K562 (cell line): ENCODE measurements at regions not wholly inside any gene's neighbourhood (a gene's known extent, or its start where the extent isn't known, plus 50 kb on each side); places are given as distances from the start of the nearest gene placed in this dataset.

ENCODE experiments used
- EZH2 ChIP-seq: IDR thresholded peaks from 2 replicates; pipeline ENCODE4 v1.6.1; 2012; ENCODE audit warnings: low read depth, mild to moderate bottlenecking, inconsistent platforms, low read length, borderline replicate concordance
- GABPA ChIP-seq: fragments of 200-800 bp; sonication (Bioruptor generic); conservative IDR thresholded peaks from 2 replicates; pipeline ENCODE4 v1.6.1; 2016; ENCODE audit warnings: low read depth, missing genetic modification characterization, missing compliant biosample characterization
- HOXB6 ChIP-seq: fragments of 250-450 bp; sonication (Bioruptor Pico); IDR thresholded peaks from 2 replicates; pipeline ENCODE4 v1.5.1; 2022; ENCODE audit warnings: mild to moderate bottlenecking, borderline replicate concordance
- MAX ChIP-seq: sonication (generic); formaldehyde crosslinking; IDR thresholded peaks from 2 replicates; pipeline ENCODE4 v1.9.0; 2022; ENCODE audit warnings: mild to moderate bottlenecking, missing genetic modification reagents
- NR1H2 ChIP-seq: sonication (generic); formaldehyde crosslinking; IDR thresholded peaks from 2 replicates; pipeline ENCODE4 v1.4.0; 2020; ENCODE audit warnings: mild to moderate bottlenecking, missing genetic modification reagents
- POLR2A ChIP-seq: fragments of 450-650 bp; conservative IDR thresholded peaks from 2 replicates; pipeline ENCODE4 v1.6.1; 2016
- XRCC5 ChIP-seq: fragments of 200-400 bp; formaldehyde crosslinking; IDR thresholded peaks from 2 replicates; pipeline ENCODE4 v1.6.1; 2017; ENCODE audit warnings: low read depth, mild to moderate bottlenecking, low read length
- YY1 ChIP-seq, 3 experiments: IDR thresholded peaks; 2 replicates each; pipeline ENCODE4 v1.6.1; 2011; ENCODE audit warnings: low read length in 2 of 3, mild to moderate bottlenecking in 2 of 3, moderate library complexity in 2 of 3, borderline replicate concordance in 1 of 3, control low read depth in 1 of 3, low read depth in 1 of 3; ENCODE audit not compliant: insufficient read depth in 3 of 3, insufficient replicate concordance in 2 of 3, control insufficient read depth in 1 of 3, insufficient read length in 1 of 3; ENCODE audit errors: extremely low read depth in 1 of 3
- ZFP30 ChIP-seq: fragments of 250-450 bp; sonication (Bioruptor Pico); IDR thresholded peaks from 2 replicates; pipeline ENCODE4 v1.8.0; 2022; ENCODE audit warnings: moderate library complexity, mild to moderate bottlenecking, inconsistent platforms, borderline replicate concordance
- TF ChIP-seq, protein P1 (sequence below): conservative IDR thresholded peaks from 2 replicates; pipeline ENCODE4 v1.6.1; 2011; ENCODE audit warnings: low read depth, mild to moderate bottlenecking, low read length; ENCODE audit not compliant: control insufficient read depth
- TF ChIP-seq, protein P2 (sequence below): fragments of 450-650 bp; formaldehyde crosslinking; IDR thresholded peaks from 2 replicates; pipeline ENCODE4 v1.4.0; 2022; ENCODE audit warnings: missing genetic modification characterization
- TF ChIP-seq, protein P3 (sequence below): fragments of 250-450 bp; sonication (Bioruptor Pico); IDR thresholded peaks from 2 replicates; pipeline ENCODE4 v1.4.0; 2020
- TF ChIP-seq, protein P4 (sequence below): fragments of 450-650 bp; formaldehyde crosslinking; IDR thresholded peaks from 2 replicates; pipeline ENCODE4 v1.4.0; 2020; ENCODE audit warnings: mild to moderate bottlenecking

DNA sequence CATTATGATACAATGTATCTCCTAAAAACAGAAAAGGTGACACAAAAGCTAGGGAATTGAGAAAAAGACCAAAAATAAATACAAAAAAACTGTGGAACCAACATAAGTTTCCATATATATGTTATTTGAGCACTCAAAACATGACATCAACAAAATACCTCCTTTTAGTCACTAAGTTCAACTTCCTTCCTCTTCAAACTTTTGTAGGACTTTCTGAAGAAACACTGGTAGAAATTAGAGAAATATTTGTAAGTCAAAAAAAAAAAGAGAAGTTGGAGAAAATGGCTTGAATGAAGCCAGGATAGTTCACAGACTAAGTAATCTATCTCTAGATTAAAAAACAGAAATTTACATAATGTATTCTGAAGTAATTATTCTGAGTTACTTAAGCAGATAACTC, 208.4 kb upstream of the ALCAM start:
- no peak for TF ChIP-seq EZH2
- TF ChIP-seq GABPA: no peak
- TF ChIP-seq HOXB6: no peak
- TF ChIP-seq, protein P1, sequence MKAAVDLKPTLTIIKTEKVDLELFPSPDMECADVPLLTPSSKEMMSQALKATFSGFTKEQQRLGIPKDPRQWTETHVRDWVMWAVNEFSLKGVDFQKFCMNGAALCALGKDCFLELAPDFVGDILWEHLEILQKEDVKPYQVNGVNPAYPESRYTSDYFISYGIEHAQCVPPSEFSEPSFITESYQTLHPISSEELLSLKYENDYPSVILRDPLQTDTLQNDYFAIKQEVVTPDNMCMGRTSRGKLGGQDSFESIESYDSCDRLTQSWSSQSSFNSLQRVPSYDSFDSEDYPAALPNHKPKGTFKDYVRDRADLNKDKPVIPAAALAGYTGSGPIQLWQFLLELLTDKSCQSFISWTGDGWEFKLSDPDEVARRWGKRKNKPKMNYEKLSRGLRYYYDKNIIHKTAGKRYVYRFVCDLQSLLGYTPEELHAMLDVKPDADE: no peak
- TF ChIP-seq, protein P2, sequence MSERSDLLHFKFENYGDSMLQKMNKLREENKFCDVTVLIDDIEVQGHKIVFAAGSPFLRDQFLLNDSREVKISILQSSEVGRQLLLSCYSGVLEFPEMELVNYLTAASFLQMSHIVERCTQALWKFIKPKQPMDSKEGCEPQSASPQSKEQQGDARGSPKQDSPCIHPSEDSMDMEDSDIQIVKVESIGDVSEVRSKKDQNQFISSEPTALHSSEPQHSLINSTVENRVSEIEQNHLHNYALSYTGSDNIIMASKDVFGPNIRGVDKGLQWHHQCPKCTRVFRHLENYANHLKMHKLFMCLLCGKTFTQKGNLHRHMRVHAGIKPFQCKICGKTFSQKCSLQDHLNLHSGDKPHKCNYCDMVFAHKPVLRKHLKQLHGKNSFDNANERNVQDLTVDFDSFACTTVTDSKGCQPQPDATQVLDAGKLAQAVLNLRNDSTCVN (CRISPR knock-in tag): no peak
- TF ChIP-seq, protein P3, sequence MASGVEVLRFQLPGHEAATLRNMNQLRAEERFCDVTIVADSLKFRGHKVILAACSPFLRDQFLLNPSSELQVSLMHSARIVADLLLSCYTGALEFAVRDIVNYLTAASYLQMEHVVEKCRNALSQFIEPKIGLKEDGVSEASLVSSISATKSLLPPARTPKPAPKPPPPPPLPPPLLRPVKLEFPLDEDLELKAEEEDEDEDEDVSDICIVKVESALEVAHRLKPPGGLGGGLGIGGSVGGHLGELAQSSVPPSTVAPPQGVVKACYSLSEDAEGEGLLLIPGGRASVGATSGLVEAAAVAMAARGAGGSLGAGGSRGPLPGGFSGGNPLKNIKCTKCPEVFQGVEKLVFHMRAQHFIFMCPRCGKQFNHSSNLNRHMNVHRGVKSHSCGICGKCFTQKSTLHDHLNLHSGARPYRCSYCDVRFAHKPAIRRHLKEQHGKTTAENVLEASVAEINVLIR (CRISPR knock-in tag): no peak
- TF ChIP-seq NR1H2 (CRISPR knock-in tag): no peak
- no peak for TF ChIP-seq YY1 (IDR thresholded peaks at IDR 0.05; ENCODE audit: borderline replicate concordance in 1 of 3, control insufficient read depth in 1 of 3, extremely low read depth in 1 of 3, insufficient read depth in 3 of 3, insufficient read length in 1 of 3, insufficient replicate concordance in 2 of 3, low read depth in 1 of 3, low read length in 2 of 3)
- TF ChIP-seq XRCC5: no peak
- no peak for TF ChIP-seq MAX (CRISPR knock-in tag)
- TF ChIP-seq ZFP30 (CRISPR knock-in tag): no peak
- TF ChIP-seq, protein P4, sequence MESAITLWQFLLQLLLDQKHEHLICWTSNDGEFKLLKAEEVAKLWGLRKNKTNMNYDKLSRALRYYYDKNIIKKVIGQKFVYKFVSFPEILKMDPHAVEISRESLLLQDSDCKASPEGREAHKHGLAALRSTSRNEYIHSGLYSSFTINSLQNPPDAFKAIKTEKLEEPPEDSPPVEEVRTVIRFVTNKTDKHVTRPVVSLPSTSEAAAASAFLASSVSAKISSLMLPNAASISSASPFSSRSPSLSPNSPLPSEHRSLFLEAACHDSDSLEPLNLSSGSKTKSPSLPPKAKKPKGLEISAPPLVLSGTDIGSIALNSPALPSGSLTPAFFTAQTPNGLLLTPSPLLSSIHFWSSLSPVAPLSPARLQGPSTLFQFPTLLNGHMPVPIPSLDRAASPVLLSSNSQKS: no peak
- TF ChIP-seq POLR2A: no peak
